Astrocyte (in vitro differentiated cells and primary cell): ENCODE measurements at regions not wholly inside any gene's neighbourhood (a gene's known extent, or its start where the extent isn't known, plus 50 kb on each side); places are given as distances from the start of the nearest gene placed in this dataset.
A peak's percentile ranks its signal among the peaks of the same experiment; 100 is the strongest.

Experiments used
- DNase-seq: peaks from one replicate; pipeline ENCODE4 v3.0.0-alpha.2; 2010; ENCODE audit warnings: low read depth
- FAIRE-seq: peaks from 2 replicates; lab custom pipeline; 2011; peaks lifted over from hg19 to GRCh38; lab: Jason Lieb, UNC
- H2AFZ ChIP-seq: 2 replicates; pipeline ENCODE4 v1.6.0; 2012; ENCODE audit warnings: low read depth, low read length, inconsistent platforms
- H3K27ac ChIP-seq: 2 replicates; pipeline ENCODE4 v1.5.1; 2011; ENCODE audit warnings: low read depth, low read length, inconsistent platforms
- H3K27me3 ChIP-seq: 2 replicates; pipeline ENCODE4 v1.6.0; 2011; ENCODE audit warnings: low read length, inconsistent platforms; ENCODE audit not compliant: insufficient read depth
- H3K36me3 ChIP-seq: 2 replicates; pipeline ENCODE4 v1.5.1; 2011; ENCODE audit warnings: low read length, inconsistent platforms; ENCODE audit not compliant: insufficient read depth
- H3K4me1 ChIP-seq: 2 replicates; pipeline ENCODE4 v1.5.1; 2011; ENCODE audit warnings: low read length, inconsistent platforms; ENCODE audit not compliant: insufficient read depth
- H3K4me2 ChIP-seq: 2 replicates; pipeline ENCODE4 v1.6.0; 2012; ENCODE audit warnings: low read length, inconsistent platforms
- H3K4me3 ChIP-seq: 2 replicates; pipeline ENCODE4 v1.5.1; 2011; ENCODE audit warnings: low read depth, mild to moderate bottlenecking, low read length, inconsistent platforms; ENCODE audit not compliant: insufficient read depth
- H3K79me2 ChIP-seq: 2 replicates; pipeline ENCODE4 v1.6.0; 2012; ENCODE audit warnings: mild to moderate bottlenecking, low read length, inconsistent platforms; ENCODE audit not compliant: insufficient read depth
- H3K9ac ChIP-seq: 2 replicates; pipeline ENCODE4 v1.6.0; 2012; ENCODE audit warnings: mild to moderate bottlenecking, low read length, inconsistent platforms
- H3K9me3 ChIP-seq: 2 replicates; pipeline ENCODE4 v1.5.1; 2012; ENCODE audit warnings: low read depth, mild to moderate bottlenecking, low read length, inconsistent platforms; ENCODE audit not compliant: insufficient read depth
- H4K20me1 ChIP-seq: 2 replicates; pipeline ENCODE4 v1.6.0; 2012; ENCODE audit warnings: low read length, inconsistent platforms; ENCODE audit not compliant: insufficient read depth
- H3K27ac Mint-ChIP-seq: one replicate; pipeline ENCODE4 v1.8.0; 2021; ENCODE audit warnings: mild to moderate bottlenecking, mixed read lengths; ENCODE audit not compliant: unreplicated experiment
- H3K27me3 Mint-ChIP-seq: one replicate; pipeline ENCODE4 v1.8.0; 2021; ENCODE audit warnings: low read depth, mixed read lengths; ENCODE audit not compliant: unreplicated experiment
- H3K36me3 Mint-ChIP-seq: one replicate; pipeline ENCODE4 v1.8.0; 2021; ENCODE audit warnings: low read depth, mixed read lengths; ENCODE audit not compliant: unreplicated experiment
- H3K4me1 Mint-ChIP-seq: one replicate; pipeline ENCODE4 v1.8.0; 2021; ENCODE audit warnings: low read depth, mixed read lengths; ENCODE audit not compliant: unreplicated experiment
- H3K4me3 Mint-ChIP-seq: one replicate; pipeline ENCODE4 v1.8.0; 2021; ENCODE audit warnings: mild to moderate bottlenecking, moderate library complexity, mixed read lengths; ENCODE audit not compliant: unreplicated experiment
- H3K9me3 Mint-ChIP-seq: one replicate; pipeline ENCODE4 v1.8.0; 2021; ENCODE audit warnings: mild to moderate bottlenecking, mixed read lengths; ENCODE audit not compliant: unreplicated experiment
- CTCF ChIP-seq: IDR thresholded peaks from 2 replicates; pipeline ENCODE4 v1.5.1; 2011; ENCODE audit warnings: low read depth, mild to moderate bottlenecking, inconsistent platforms, low read length, moderate library complexity; ENCODE audit not compliant: insufficient read depth
- EZH2 ChIP-seq: IDR thresholded peaks from 2 replicates; pipeline ENCODE4 v1.6.1; 2012; ENCODE audit warnings: mild to moderate bottlenecking, low read length, inconsistent platforms; ENCODE audit not compliant: insufficient read depth

GRCh38 chr7:13790611-13791010, 198.9 kb downstream of the ETV1 start:
- Histone ChIP-seq H3K4me2 (no peak overlapping the region), H3K9ac (no peak overlapping the region)

DNA sequence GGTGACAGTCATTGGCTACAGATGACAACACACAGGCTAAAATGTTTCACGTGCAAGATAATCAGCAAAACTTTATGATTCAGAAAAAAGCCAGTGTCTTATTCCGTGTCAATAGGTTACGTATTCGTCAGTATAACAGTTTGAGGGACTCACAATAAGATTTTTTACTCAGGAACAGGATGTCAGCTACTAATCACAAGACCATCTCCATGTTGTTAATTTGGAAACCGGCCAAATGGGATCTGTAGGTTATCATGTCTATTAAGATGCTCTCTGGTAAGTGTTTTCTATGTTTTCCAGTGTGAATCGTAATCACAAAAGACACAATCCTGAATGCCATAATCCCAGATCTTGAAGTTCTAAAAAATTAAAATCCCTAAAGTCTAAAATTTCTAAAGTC, 197.3 kb downstream of the ETV1 start:
- Histone ChIP-seq H3K27me3 (no peaks in the 10 kb centered on the region), H3K9me3 (no peaks in the 10 kb centered on the region), H4K20me1 (no peaks in the 10 kb centered on the region), H3K4me1 (no peaks in the 10 kb centered on the region), H3K9ac (no peak overlapping the region), H3K4me3 (no peak overlapping the region), H2AFZ (no peak overlapping the region), H3K36me3 (no peaks in the 10 kb centered on the region), H3K4me2 (no peak overlapping the region), H3K27ac (no peak overlapping the region), H3K79me2 (no peaks in the 10 kb centered on the region)
- no peaks in the 10 kb centered on the region for H3K36me3 Mint-ChIP-seq
- no peak for FAIRE-seq
- no peak for TF ChIP-seq CTCF
- TF ChIP-seq EZH2, result no peak
- H3K27me3 Mint-ChIP-seq, result no peaks in the 10 kb centered on the region
- H3K9me3 Mint-ChIP-seq, result peaks cover 3% of the 10 kb centered on the region
- no peak for DNase-seq
- H3K27ac Mint-ChIP-seq, result no peak overlapping the region
- H3K4me1 Mint-ChIP-seq, result no peaks in the 10 kb centered on the region
- no peak overlapping the region for H3K4me3 Mint-ChIP-seq

More at GRCh38 chr7:13790611-13791010, 198.9 kb downstream of the ETV1 start:
- H3K36me3 Mint-ChIP-seq, result no peaks in the 10 kb centered on the region
- H3K4me1 ChIP-seq, result no peaks in the 10 kb centered on the region
- peaks cover 3% of the 10 kb centered on the region for H3K9me3 Mint-ChIP-seq
- no peak overlapping the region for H3K4me3 Mint-ChIP-seq
- H3K36me3 ChIP-seq, result no peaks in the 10 kb centered on the region
- H3K4me3 ChIP-seq, result no peak overlapping the region
- no peak overlapping the region for H2AFZ ChIP-seq
- no peaks in the 10 kb centered on the region for H3K79me2 ChIP-seq
- no peak overlapping the region for H3K27ac ChIP-seq
- TF ChIP-seq EZH2, result no peak
- TF ChIP-seq CTCF, result no peak
- H3K4me1 Mint-ChIP-seq, result no peaks in the 10 kb centered on the region
- H3K27me3 Mint-ChIP-seq, result no peaks in the 10 kb centered on the region
- no peaks in the 10 kb centered on the region for H3K9me3 ChIP-seq
- DNase-seq, result no peak
- H3K27me3 ChIP-seq, result no peaks in the 10 kb centered on the region
- no peak overlapping the region for H3K27ac Mint-ChIP-seq
- peak; percentile 29 for FAIRE-seq
- H4K20me1 ChIP-seq, result no peaks in the 10 kb centered on the region

GRCh38 chr7:13793926-13794325, 195.5 kb downstream of the ETV1 start:
- H3K27me3 ChIP-seq, result no peaks in the 10 kb centered on the region
- no peak overlapping the region for H3K27ac Mint-ChIP-seq
- no peak overlapping the region for H3K4me3 ChIP-seq
- no peak for FAIRE-seq
- no peak overlapping the region for H3K27ac ChIP-seq
- no peaks in the 10 kb centered on the region for H3K36me3 Mint-ChIP-seq
- no peaks in the 10 kb centered on the region for H3K36me3 ChIP-seq
- no peak overlapping the region for H3K4me2 ChIP-seq
- no peaks in the 10 kb centered on the region for H4K20me1 ChIP-seq
- no peaks in the 10 kb centered on the region for H3K79me2 ChIP-seq
- H3K27me3 Mint-ChIP-seq, result no peaks in the 10 kb centered on the region
- peaks cover 4% of the 10 kb centered on the region for H3K4me1 Mint-ChIP-seq
- H3K9ac ChIP-seq, result no peak overlapping the region
- H3K4me1 ChIP-seq, result no peaks in the 10 kb centered on the region
- DNase-seq, result no peak
- H3K9me3 ChIP-seq, result no peaks in the 10 kb centered on the region
- H3K4me3 Mint-ChIP-seq, result no peak overlapping the region
- peaks cover 3% of the 10 kb centered on the region for H3K9me3 Mint-ChIP-seq
- H2AFZ ChIP-seq, result no peak overlapping the region
- TF ChIP-seq CTCF (no peak), EZH2 (no peak)
